Transverse colon (tissue), 4 donors: ENCODE measurements at regions not wholly inside any gene's neighbourhood (a gene's known extent, or its start where the extent isn't known, plus 50 kb on each side); places are given as distances from the start of the nearest gene placed in this dataset.

ENCODE experiments used
- DNase-seq: peaks from one replicate; pipeline ENCODE4 v3.0.0-alpha.2; 2019
- H3K27ac ChIP-seq, 4 donors: fragments of 200-600 bp; sonication (generic); 2 replicates each; pipeline ENCODE4 v1.5.1; 2016 to 2018; ENCODE audit warnings: inconsistent platforms in 4 of 4
- H3K27me3 ChIP-seq: fragments of 200-600 bp; sonication (generic); 2 replicates; pipeline ENCODE4 v1.5.1; 2017; ENCODE audit warnings: inconsistent platforms
- H3K36me3 ChIP-seq, 4 donors: fragments of 200-600 bp; sonication (generic); 2 replicates each; pipeline ENCODE4 v1.5.1; 2017 to 2019; ENCODE audit warnings: inconsistent platforms in 4 of 4
- H3K4me1 ChIP-seq, 4 donors: fragments of 200-600 bp; sonication (generic); 2 replicates each; pipeline ENCODE4 v1.5.1; 2017 to 2020; ENCODE audit warnings: inconsistent platforms in 4 of 4
- H3K4me3 ChIP-seq, 4 donors: fragments of 200-600 bp; sonication (generic); 1 replicate in 1 of 4; 2 replicates in 3 of 4; pipeline versions ENCODE4 v1.5.1 to v1.6.1; 2017 to 2019; ENCODE audit warnings: inconsistent platforms in 4 of 4
- H3K9me3 ChIP-seq, 2 donors: fragments of 200-600 bp; sonication (generic); 2 replicates each; pipeline ENCODE4 v1.5.1; 2017 to 2019; ENCODE audit warnings: inconsistent platforms in 2 of 2
- EP300 ChIP-seq: sonication (generic); formaldehyde crosslinking; IDR thresholded peaks from one replicate; pipeline ENCODE4 v1.6.1; 2017; ENCODE audit warnings: antibody characterized with exemption, low read depth
- POLR2A ChIP-seq: fragments of 450-650 bp; IDR thresholded peaks from one replicate; pipeline ENCODE4 v1.6.1; 2016; ENCODE audit warnings: antibody characterized with exemption, mild to moderate bottlenecking, moderate library complexity
- POLR2AphosphoS5 ChIP-seq, 3 donors: sonication (generic); formaldehyde crosslinking; IDR thresholded peaks; one replicate each; pipeline ENCODE4 v1.6.1; 2016; ENCODE audit warnings: antibody characterized with exemption in 3 of 3
- WGBS, 2 donors: methylation state at CpG; one replicate each; pipeline ENCODE4 v1.1.5; 2018; ENCODE audit warnings: low coverage in 1 of 2; 5-methylcytosine and 5-hydroxymethylcytosine counted together
- in situ Hi-C, 4 donors: fragments of 200-750 bp; cut with MboI; loops; one replicate each; pipeline versions ENCODE4 v1.15.0 to v1.15.1; 2017; ENCODE audit warnings: low sequenced_read_pairs in 3 of 4, low pct_ligation_motif_present in 1 of 4, low pct_unique_long_range_greater_than_20kb in 1 of 4
- intact Hi-C: fragments of 100-400 bp; cut with DNase I; formaldehyde crosslinking; loops from one replicate; pipeline ENCODE4 v1.15.1; 2023; ENCODE audit warnings: low total_unique reads
- TF ChIP-seq, protein P1 (sequence below), 5 experiments: fragments of 200-600 bp in 3 of 5; fragments of 450-650 bp in 2 of 5; sonication (generic) in 3 of 5; IDR thresholded peaks; 1 replicate in 2 of 5; 2 replicates in 3 of 5; pipeline ENCODE4 v1.5.1; 2016 to 2017; ENCODE audit warnings: antibody characterized with exemption in 5 of 5, inconsistent platforms in 3 of 5, mild to moderate bottlenecking in 2 of 5, moderate library complexity in 1 of 5

DNA sequence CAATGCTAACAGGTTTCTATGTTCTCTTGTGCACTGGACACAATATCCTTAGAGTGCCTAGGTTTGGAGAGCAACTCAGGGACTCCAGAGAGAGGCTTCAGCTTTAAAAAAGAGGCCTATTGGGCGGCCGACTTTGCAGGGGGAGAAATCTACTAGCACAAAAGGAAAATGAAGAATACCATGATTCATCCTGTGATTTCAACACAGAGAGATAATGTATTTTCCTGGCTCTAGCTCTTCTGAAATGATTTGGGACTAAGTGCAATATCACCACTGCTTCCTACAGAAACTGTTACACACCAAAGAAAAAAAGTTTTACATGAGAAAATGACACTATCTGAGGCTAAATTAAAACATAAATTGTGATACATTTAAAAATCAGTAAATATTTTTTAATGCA lies 146.1 kb upstream of the TSLP start:
- in situ Hi-C loops (no loop called here), intact Hi-C loops (no loop called here)
- Histone ChIP-seq H3K36me3 (no peaks in the 10 kb centered on the region), H3K27me3 (no peaks in the 10 kb centered on the region), H3K27ac (no peak overlapping the region), H3K9me3 (no peaks in the 10 kb centered on the region), H3K4me3 (no peak overlapping the region), H3K4me1 (no peaks in the 10 kb centered on the region)
- WGBS, 2 donors: 73 to 84% methylated on average over 2 of the region's 2 CpGs
- DNase-seq: no peak
- TF ChIP-seq, protein P1, sequence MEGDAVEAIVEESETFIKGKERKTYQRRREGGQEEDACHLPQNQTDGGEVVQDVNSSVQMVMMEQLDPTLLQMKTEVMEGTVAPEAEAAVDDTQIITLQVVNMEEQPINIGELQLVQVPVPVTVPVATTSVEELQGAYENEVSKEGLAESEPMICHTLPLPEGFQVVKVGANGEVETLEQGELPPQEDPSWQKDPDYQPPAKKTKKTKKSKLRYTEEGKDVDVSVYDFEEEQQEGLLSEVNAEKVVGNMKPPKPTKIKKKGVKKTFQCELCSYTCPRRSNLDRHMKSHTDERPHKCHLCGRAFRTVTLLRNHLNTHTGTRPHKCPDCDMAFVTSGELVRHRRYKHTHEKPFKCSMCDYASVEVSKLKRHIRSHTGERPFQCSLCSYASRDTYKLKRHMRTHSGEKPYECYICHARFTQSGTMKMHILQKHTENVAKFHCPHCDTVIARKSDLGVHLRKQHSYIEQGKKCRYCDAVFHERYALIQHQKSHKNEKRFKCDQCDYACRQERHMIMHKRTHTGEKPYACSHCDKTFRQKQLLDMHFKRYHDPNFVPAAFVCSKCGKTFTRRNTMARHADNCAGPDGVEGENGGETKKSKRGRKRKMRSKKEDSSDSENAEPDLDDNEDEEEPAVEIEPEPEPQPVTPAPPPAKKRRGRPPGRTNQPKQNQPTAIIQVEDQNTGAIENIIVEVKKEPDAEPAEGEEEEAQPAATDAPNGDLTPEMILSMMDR (IDR thresholded peaks at IDR 0.05): no peak
- TF ChIP-seq EP300 (no peak), POLR2AphosphoS5 (IDR thresholded peaks at IDR 0.05) (no peak), POLR2A (no peak)

DNA sequence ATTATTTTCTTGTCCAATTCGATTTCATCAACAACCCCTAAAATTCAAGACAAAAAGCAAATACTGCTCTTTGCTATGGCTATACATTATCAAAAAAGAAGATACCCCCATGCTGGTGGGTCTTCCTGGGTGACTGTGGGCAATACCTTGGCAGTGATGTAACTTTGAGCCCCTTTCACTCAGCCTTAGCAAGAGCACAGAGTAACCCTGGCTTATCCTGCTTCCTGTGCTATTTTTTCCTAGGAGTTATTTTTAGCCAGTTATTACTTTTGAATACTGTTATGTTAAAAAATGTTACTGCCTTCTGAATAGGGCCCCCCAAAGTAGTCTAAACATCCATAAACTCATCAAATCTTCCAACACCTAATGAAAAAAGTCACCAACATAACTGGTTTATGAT lies 145.6 kb upstream of the TSLP start:
- DNase-seq: no peak
- Histone ChIP-seq H3K4me1 (no peaks in the 10 kb centered on the region), H3K36me3 (no peaks in the 10 kb centered on the region), H3K27me3 (no peaks in the 10 kb centered on the region), H3K9me3 (no peaks in the 10 kb centered on the region), H3K27ac (no peak overlapping the region), H3K4me3 (no peak overlapping the region)
- 45 to 56% methylated on average over 1 of the region's 1 CpG for WGBS, 2 donors
- in situ Hi-C loops: no loop called here
- TF ChIP-seq EP300: no peak
- no peak for TF ChIP-seq POLR2AphosphoS5 (IDR thresholded peaks at IDR 0.05)
- TF ChIP-seq, protein P1 (IDR thresholded peaks at IDR 0.05): no peak
- TF ChIP-seq POLR2A: no peak
- intact Hi-C loops: no loop called here

DNA sequence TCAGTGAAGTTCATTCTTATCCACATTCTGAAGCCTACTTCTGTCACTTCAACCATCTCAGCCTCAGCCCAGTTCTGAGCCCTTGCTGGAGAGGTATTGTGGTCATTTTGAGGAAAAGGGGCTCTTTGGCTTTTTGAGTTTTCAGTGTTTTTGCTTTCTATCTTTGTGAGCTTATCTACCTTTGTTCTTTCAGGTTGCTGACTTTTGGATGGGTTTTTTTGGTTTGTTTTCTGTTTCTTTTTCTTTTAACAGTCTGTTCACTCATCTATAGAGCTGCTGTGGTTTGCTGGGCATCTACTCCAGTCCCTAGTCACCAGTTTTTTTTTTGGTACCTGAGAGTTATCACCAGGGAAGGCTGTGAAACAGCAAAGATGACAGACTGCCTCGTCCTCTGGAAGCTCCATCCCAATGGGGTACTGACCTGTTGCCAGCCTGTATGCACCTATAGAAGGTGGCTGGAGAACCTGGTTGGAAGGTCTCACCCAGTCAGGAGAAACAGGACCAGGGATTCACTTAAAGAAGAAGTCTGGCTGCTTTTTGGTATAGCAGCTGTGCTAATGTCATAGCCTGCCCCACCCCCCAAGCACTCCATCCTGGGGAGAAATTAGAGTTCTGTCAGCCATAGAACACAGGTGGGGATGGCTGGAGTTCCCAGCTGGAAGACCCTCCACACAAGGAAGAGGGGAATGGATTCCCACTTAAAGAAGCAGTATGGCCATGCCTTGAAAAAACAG lies 138.6 kb upstream of the TSLP start:
- no peaks in the 10 kb centered on the region for H3K27me3 ChIP-seq
- no peak for DNase-seq
- in situ Hi-C loops (no loop called here), intact Hi-C loops (no loop called here)
- H3K4me1 ChIP-seq: no peaks in the 10 kb centered on the region
- TF ChIP-seq POLR2A (no peak), POLR2AphosphoS5 (IDR thresholded peaks at IDR 0.05) (no peak), EP300 (no peak)
- TF ChIP-seq, protein P1 (IDR thresholded peaks at IDR 0.05): no peak
- WGBS, 2 donors: 38% methylated on average over 1 of the region's 1 CpG; no CpG with 5 or more reads in 1 of the 2 donors
- H3K9me3 ChIP-seq: no peaks in the 10 kb centered on the region
- no peak overlapping the region for H3K4me3 ChIP-seq
- no peaks in the 10 kb centered on the region for H3K36me3 ChIP-seq
- no peak overlapping the region for H3K27ac ChIP-seq

DNA sequence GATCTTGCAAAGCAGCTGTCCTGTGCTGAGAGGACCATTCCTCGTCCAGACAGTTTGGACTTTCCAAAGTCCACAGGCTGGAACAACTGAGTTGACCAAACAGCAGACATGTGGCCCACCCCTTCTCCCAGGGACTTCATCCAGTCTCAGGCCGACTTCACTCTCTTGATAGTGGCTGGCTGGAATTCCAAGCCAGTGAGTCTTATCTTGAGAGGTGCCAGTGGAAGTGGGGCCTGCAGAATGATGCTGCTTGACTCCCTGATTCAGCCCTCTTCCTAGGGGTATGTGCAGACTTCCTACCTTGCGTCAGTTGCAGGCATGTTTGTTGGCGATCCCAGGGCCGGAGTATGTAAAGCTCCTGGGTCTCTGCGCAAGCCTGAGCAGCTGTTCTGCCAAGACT lies 131.4 kb upstream of the TSLP start:
- WGBS, 2 donors: 29 to 89% methylated on average over 1 to 6 of the region's 6 CpGs
- Histone ChIP-seq H3K27me3 (no peaks in the 10 kb centered on the region), H3K27ac (no peak overlapping the region), H3K36me3 (no peaks in the 10 kb centered on the region), H3K4me3 (no peak overlapping the region), H3K9me3 (no peaks in the 10 kb centered on the region), H3K4me1 (no peaks in the 10 kb centered on the region)
- intact Hi-C loops: no loop called here
- TF ChIP-seq POLR2AphosphoS5 (IDR thresholded peaks at IDR 0.05): no peak
- TF ChIP-seq, protein P1 (IDR thresholded peaks at IDR 0.05): no peak
- TF ChIP-seq EP300: no peak
- no peak for TF ChIP-seq POLR2A
- in situ Hi-C loops: no loop called here
- DNase-seq: no peak
